Retinal pigment epithelial cell (primary cell): ENCODE measurements at regions not wholly inside any gene's neighbourhood (a gene's known extent, or its start where the extent isn't known, plus 50 kb on each side); places are given as distances from the start of the nearest gene placed in this dataset.
"Not testable (repeated sequence)": the region's sequence is repeated elsewhere in the genome, so short reads cannot be mapped to it uniquely, and the experiment has no call there.

Experiments
- DNase-seq: peaks from one replicate; pipeline ENCODE4 v3.0.0-alpha.2; 2010; ENCODE audit warnings: low read depth
- H3K4me3 ChIP-seq: 2 replicates; pipeline ENCODE4 v1.5.1; 2011; ENCODE audit warnings: mild to moderate bottlenecking, low read length, control low read depth, moderate library complexity
- CTCF ChIP-seq: conservative IDR thresholded peaks from 2 replicates; pipeline ENCODE4 v1.5.1; 2011; ENCODE audit warnings: low read depth, low read length, control low read depth, inconsistent platforms

DNA sequence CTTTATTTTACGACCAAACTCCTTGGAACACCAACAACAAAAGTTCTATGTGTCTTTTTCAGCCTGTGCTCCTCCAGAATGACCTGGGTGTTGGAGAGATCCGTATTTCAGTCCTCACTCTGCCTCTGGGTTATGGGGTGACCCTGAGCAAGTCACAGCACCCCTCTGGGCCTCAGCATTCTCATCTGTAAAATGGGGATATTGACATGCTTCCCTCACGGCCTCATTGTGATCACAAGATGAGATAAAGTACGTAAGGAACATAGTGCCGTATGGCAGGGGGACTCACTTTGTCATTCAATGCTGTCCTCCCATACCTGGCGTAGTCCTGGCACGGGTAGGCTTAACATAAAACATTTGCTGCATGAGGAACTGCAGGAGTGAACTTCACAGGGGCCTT is 123.0 kb upstream of the HAND1 start:
- no peak overlapping the region for H3K4me3 ChIP-seq
- DNase-seq, result no peak
- no peak for TF ChIP-seq CTCF

- no peak for TF ChIP-seq CTCF
- DNase-seq, result no peak
- H3K4me3 ChIP-seq, result no peak overlapping the region
Measured at GRCh38 chr5:154598021-154598420, 120.0 kb upstream of the HAND1 start.

DNA sequence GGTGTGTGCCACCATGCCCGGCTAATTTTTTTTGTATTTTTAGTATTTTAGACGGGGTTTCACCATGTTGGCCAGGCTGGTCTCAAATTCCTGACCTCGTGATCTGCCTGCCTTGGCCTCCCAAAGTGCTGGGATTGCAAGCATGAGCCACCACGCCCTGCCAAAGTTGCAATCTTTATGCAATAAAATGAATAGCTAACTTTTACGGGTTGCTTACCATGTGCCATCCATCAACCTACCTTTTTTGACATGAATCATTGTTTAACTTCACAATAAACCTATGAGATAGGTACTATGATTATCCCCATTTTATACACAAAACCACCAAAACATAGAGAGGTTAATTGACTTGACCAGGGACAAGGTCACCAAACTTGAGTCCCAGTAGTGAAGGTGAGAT is 118.8 kb upstream of the HAND1 start:
- H3K4me3 ChIP-seq, DNase-seq: not testable (repeated sequence)

GRCh38 chr5:154595662-154596061 is 117.6 kb upstream of the HAND1 start:
- no peak for TF ChIP-seq CTCF
- no peak overlapping the region for H3K4me3 ChIP-seq
- no peak for DNase-seq

- H3K4me3 ChIP-seq, result no peak overlapping the region
- TF ChIP-seq CTCF, result no peak
- DNase-seq, result no peak
Measured at GRCh38 chr5:154593796-154594195, 115.8 kb upstream of the HAND1 start.

GRCh38 chr5:154593071-154593470 is 115.0 kb upstream of the HAND1 start:
- no peak overlapping the region for H3K4me3 ChIP-seq
- no peak for DNase-seq
- TF ChIP-seq CTCF, result no peak

GRCh38 chr5:154590093-154590724 is 112.2 kb upstream of the HAND1 start:
- H3K4me3 ChIP-seq, result no peak overlapping the region
- no peak for DNase-seq
- TF ChIP-seq CTCF, result no peak

DNA sequence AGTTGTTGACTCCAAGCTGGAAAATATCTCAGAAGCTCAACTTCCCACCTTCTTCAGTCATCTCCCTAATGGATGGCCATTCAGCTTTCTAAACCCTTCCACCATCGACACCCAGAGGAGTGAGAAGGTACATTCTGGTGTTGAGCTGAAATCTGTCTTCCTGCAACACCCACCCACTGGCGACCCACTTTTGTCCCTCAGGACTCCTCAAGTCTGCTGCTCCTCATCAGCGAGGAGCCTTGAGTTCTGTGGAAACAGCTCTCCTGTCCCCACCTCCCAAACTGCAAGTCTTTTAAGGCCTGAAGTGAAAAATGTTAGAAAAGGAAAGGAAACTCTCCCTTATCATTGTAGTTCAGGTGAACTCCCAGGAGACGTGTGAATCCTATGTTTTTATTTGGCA is 111.5 kb upstream of the HAND1 start:
- no peak for TF ChIP-seq CTCF
- DNase-seq, result no peak
- no peak overlapping the region for H3K4me3 ChIP-seq

DNA sequence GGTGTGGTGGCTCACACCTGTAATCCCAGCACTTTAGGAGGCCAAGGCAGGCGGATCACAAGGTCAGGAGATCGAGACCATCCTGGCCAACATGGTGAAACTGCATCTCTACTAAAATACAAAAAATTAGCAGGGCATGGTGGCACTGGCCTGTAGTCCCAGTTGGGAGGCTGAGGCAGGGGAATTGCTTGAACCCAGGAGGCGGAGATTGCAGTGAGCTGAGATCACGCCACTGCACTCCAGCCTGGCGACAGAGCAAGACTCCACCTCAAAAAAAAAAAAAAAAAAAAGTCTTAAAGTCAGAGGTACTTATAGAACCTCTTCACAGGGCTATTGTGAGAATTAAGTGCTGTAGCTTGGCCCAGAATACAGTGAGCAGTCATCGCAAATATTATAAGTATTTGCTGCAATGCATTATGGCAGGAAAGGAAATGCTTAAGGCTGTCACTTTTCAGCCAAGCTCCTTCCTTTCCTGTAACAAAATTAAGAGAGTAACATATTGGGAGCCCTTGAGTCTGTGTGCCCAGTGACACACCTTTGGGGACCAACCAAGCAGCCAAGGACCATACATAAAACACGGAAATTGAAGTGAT is 110.9 kb upstream of the HAND1 start:
- H3K4me3 ChIP-seq, DNase-seq: not testable (repeated sequence)
